AG09309 (cell line): ENCODE measurements at regions not wholly inside any gene's neighbourhood (a gene's known extent, or its start where the extent isn't known, plus 50 kb on each side); places are given as distances from the start of the nearest gene placed in this dataset.

Experiments used
- DNase-seq: peaks from one replicate; pipeline ENCODE4 v3.0.0-alpha.2; 2010; ENCODE audit warnings: low read depth
- H3K4me3 ChIP-seq: 2 replicates; pipeline ENCODE4 v1.5.1; 2011; ENCODE audit warnings: mild to moderate bottlenecking, low read depth, low read length, moderate library complexity; ENCODE audit not compliant: control insufficient read depth
- CTCF ChIP-seq: IDR thresholded peaks from 2 replicates; pipeline ENCODE4 v1.5.1; 2011; ENCODE audit warnings: mild to moderate bottlenecking, low read depth, low read length, inconsistent platforms; ENCODE audit not compliant: insufficient read depth, control insufficient read depth; ENCODE audit errors: missing control alignments

DNA sequence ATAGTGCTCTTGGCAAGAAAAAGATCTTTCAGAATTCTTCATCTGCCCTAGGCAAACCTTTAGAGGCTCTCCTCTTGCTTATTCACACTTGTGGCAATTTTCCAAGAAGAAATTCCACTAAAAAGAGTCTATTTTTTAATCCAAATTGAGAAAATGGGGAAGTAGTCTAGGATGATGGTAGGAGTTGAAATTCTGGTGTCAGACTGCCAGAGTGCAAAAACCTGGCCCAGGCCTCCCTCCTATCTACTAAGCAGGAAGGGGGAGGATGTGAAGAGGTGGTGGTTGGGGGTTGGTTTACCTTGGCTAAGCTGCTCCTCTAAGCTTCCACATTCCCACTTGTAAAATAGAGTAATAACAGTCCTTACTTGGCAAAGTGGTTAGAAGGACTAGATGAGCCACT, 120.6 kb upstream of the KCNJ15 start:
- no peak for DNase-seq
- TF ChIP-seq CTCF = no peak
- no peak overlapping the region for H3K4me3 ChIP-seq

GRCh38 chr21:38139380-38140168, 117.2 kb upstream of the KCNJ15 start:
- H3K4me3 ChIP-seq = no peak overlapping the region
- TF ChIP-seq CTCF = no peak
- DNase-seq = no peak

- H3K4me3 ChIP-seq = no peak overlapping the region
- TF ChIP-seq CTCF = no peak
- no peak for DNase-seq
Measured at GRCh38 chr21:38140207-38140903, 116.4 kb upstream of the KCNJ15 start.

DNA sequence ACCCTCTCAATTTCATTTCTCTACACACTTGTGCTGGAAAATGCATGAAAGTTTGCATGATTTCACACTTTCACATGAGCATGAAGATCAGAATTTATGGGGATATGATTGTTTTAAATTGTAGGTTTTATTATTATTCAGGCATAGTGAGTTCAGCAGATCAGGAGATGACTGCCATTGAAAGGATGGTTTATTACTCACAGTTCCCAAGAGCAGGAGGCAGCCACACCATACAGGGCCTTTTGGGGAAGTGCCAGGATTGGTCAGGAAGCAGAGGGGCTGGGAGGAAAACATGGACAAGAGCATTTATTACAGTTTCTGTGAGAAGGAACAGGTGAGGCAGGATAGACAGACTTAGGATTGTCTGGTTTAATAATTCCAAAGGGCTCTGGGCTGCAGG, 114.6 kb upstream of the KCNJ15 start:
- no peak overlapping the region for H3K4me3 ChIP-seq
- no peak for TF ChIP-seq CTCF
- no peak for DNase-seq

DNA sequence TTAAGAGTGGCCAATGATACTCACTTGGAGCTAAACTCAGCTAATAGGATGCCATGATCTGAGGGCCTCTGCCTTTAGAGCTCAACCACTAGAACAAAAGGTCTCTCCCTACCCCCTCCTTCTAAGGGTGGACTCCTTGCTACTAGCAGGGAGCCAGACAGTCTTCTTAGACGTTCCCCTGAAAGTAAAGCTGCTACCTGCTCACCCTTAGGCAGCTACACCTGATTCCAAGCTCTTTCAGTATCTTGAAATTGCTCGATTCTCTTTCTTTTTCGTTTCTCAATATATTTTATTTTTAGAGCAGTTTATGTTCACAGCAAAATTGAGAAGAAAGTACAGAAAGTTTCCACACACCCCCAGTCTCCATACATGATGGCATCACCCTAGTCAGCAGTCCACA, 112.6 kb upstream of the KCNJ15 start:
- no peak for TF ChIP-seq CTCF
- DNase-seq = no peak
- no peak overlapping the region for H3K4me3 ChIP-seq

DNA sequence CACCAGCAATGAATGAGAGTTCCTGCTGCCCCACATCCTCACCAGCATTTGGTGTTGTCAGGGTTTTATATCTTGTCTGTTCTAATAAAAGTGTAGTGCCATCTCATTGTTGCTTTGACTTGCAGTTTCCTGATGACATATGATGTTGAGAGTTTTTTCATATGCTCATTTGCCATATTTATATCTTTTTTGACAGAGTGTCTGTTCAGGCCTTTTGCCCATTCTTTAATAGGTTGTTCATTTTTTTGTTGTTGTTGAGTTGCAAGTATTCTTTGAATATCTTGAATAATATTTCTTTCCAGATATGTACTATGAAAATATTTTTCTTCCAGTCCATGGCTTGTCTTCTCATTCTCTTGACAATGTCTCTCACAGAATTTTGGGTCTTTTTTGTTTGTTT, 111.7 kb upstream of the KCNJ15 start:
- no peak for DNase-seq
- no peak overlapping the region for H3K4me3 ChIP-seq
- no peak for TF ChIP-seq CTCF
